Tibial nerve (tissue), 4 donors: ENCODE measurements at regions not wholly inside any gene's neighbourhood (a gene's known extent, or its start where the extent isn't known, plus 50 kb on each side); places are given as distances from the start of the nearest gene placed in this dataset.

Experiments
- CTCF ChIP-seq, 5 experiments: fragments of 200-600 bp in 3 of 5; fragments of 450-650 bp in 2 of 5; sonication (generic) in 3 of 5; IDR thresholded peaks; one replicate each; pipeline ENCODE4 v1.5.1; 2016 to 2019; ENCODE audit warnings: antibody characterized with exemption in 5 of 5, mild to moderate bottlenecking in 3 of 5, moderate library complexity in 2 of 5
- EP300 ChIP-seq, 2 donors: sonication (generic); formaldehyde crosslinking; IDR thresholded peaks; one replicate each; pipeline ENCODE4 v1.6.1; 2017; ENCODE audit warnings: antibody characterized with exemption in 2 of 2, mild to moderate bottlenecking in 1 of 2
- POLR2A ChIP-seq, 2 donors: fragments of 450-650 bp; IDR thresholded peaks; one replicate each; pipeline ENCODE4 v1.6.1; 2017; ENCODE audit warnings: antibody characterized with exemption in 2 of 2, mild to moderate bottlenecking in 2 of 2, moderate library complexity in 2 of 2

- TF ChIP-seq CTCF (IDR thresholded peaks at IDR 0.05) (no peak), POLR2A (IDR thresholded peaks at IDR 0.05) (no peak), EP300 (IDR thresholded peaks at IDR 0.05) (no peak)
Observed at GRCh38 chr1:80072563-80072962, 1066.0 kb upstream of the ADGRL4 start.
